Panc1 (cell line): ENCODE measurements at regions not wholly inside any gene's neighbourhood (a gene's known extent, or its start where the extent isn't known, plus 50 kb on each side); places are given as distances from the start of the nearest gene placed in this dataset.

Experiments
- ATAC-seq: fragments of 200-7000 bp; cut with Tn5 transposase; 2 replicates; pipeline ENCODE4 v1.9.1; 2020; ENCODE audit warnings: mild to moderate bottlenecking, moderate library complexity
- BruUV-seq: library from RNA; stranded (reverse); fragments of 400-500 nt; replicated peaks from 2 replicates; lab custom pipeline; 2021; lab: Mats Ljungman, UMichigan
- CTCF ChIA-PET: fragments of 300-600 bp; sonication (Branson Sonifier 250); formaldehyde crosslinking; loops from one replicate; lab custom pipeline; 2022; ENCODE audit warnings: antibody characterized with exemption; lab: Charles Lee
- POLR2A ChIA-PET: fragments of 300-600 bp; sonication (Branson Sonifier 250); formaldehyde crosslinking; loops from one replicate; lab custom pipeline; 2022; ENCODE audit warnings: antibody characterized with exemption; lab: Charles Lee
- DNase-seq: peaks from one replicate; pipeline ENCODE4 v3.0.0-alpha.2; 2010; ENCODE audit warnings: low read depth, low spot score
- H3K27ac ChIP-seq: 2 replicates; pipeline ENCODE4 v1.5.1; 2011; ENCODE audit warnings: mild to moderate bottlenecking, low read length, inconsistent platforms
- H3K27me3 ChIP-seq: fragments of 200-500 bp; sonication (Bioruptor generic); 2 replicates; pipeline ENCODE4 v1.6.0; 2014; ENCODE audit warnings: low read length, inconsistent platforms; ENCODE audit not compliant: control insufficient read depth, insufficient read depth
- H3K36me3 ChIP-seq: fragments of 200-500 bp; sonication (Bioruptor generic); 2 replicates; pipeline ENCODE4 v1.5.1; 2014; ENCODE audit warnings: inconsistent platforms, mild to moderate bottlenecking, low read length, moderate library complexity; ENCODE audit not compliant: control insufficient read depth, insufficient read depth
- H3K4me1 ChIP-seq: 2 replicates; pipeline ENCODE4 v1.5.1; 2011; ENCODE audit warnings: inconsistent platforms, mild to moderate bottlenecking, low read length, moderate library complexity; ENCODE audit not compliant: control insufficient read depth, insufficient read depth
- H3K4me3 ChIP-seq, 2 experiments: 2 replicates each; pipeline ENCODE4 v1.5.1; 2011 to 2012; ENCODE audit warnings: low read depth in 2 of 2, low read length in 2 of 2, mild to moderate bottlenecking in 2 of 2, inconsistent platforms in 1 of 2, moderate library complexity in 1 of 2
- H3K9me3 ChIP-seq: fragments of 200-500 bp; sonication (Bioruptor generic); 2 replicates; pipeline ENCODE4 v1.5.1; 2014; ENCODE audit warnings: low read depth, mild to moderate bottlenecking, inconsistent platforms, low read length, moderate library complexity; ENCODE audit not compliant: control insufficient read depth, insufficient read depth
- POLR2AphosphoS5 ChIP-seq: IDR thresholded peaks from 2 replicates; pipeline ENCODE4 v1.6.1; 2012; ENCODE audit warnings: mild to moderate bottlenecking, low read depth, low read length, moderate library complexity
- REST ChIP-seq, 2 experiments: IDR thresholded peaks; 2 replicates each; pipeline ENCODE4 v1.6.1; 2011 to 2012; ENCODE audit warnings: low read depth in 2 of 2, control low read depth in 1 of 2, low read length in 1 of 2, mild to moderate bottlenecking in 1 of 2, moderate library complexity in 1 of 2; ENCODE audit not compliant: insufficient read depth in 1 of 2
- SIN3A ChIP-seq: IDR thresholded peaks from 2 replicates; pipeline ENCODE4 v1.6.1; 2012; ENCODE audit warnings: low read depth, mild to moderate bottlenecking, low read length, moderate library complexity, borderline replicate concordance; ENCODE audit not compliant: insufficient read depth
- TCF7L2 ChIP-seq: IDR thresholded peaks from 2 replicates; pipeline ENCODE4 v1.6.1; 2011; ENCODE audit warnings: mild to moderate bottlenecking, low read depth, low read length, inconsistent platforms
- in situ Hi-C: cut with HindIII; loops from 2 replicates; pipeline ENCODE4 v1.10.0; 2016; ENCODE audit warnings: low sequenced_read_pairs, low pct_unique_long_range_greater_than_20kb
- intact Hi-C: fragments of 100-400 bp; cut with micrococcal nuclease; formaldehyde crosslinking; loops from one replicate; pipeline ENCODE4 v1.10.0; 2022; ENCODE audit not compliant: unreplicated experiment
- TF ChIP-seq, protein P1 (sequence below): fragments of 450-650 bp; IDR thresholded peaks from 2 replicates; pipeline ENCODE4 v1.5.1; 2017; ENCODE audit warnings: mild to moderate bottlenecking

DNA sequence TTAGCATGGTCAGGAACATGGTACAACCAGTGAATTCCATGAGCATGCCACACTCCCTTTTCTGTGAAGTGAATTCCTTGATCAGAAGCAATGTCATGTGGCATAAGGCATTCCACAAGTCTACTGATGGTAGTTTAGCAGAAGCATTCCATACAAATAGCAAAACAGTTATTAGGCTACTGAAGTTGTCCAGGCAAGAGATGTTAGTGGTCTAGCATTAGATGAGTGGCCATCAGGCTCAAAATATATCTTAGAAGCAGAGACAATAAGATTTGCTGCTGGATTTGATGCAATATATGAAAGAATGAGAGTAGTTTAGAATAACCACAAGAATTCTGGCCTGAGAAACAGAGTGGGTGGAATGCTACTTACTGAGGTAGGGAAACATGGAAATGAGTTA lies 355.3 kb upstream of the NRXN1 start:
- Histone ChIP-seq H3K27ac (no peak overlapping the region), H3K4me1 (no peaks in the 10 kb centered on the region), H3K27me3 (no peaks in the 10 kb centered on the region), H3K9me3 (no peaks in the 10 kb centered on the region), H3K36me3 (no peaks in the 10 kb centered on the region), H3K4me3 (no peak overlapping the region)
- ATAC-seq (no peak), DNase-seq (no peak)
- BruUV-seq, result no TSS peak
- CTCF ChIA-PET, result no interaction called here
- intact Hi-C loops, result no loop called here
- POLR2A ChIA-PET, result no interaction called here
- in situ Hi-C loops, result no loop called here
- TF ChIP-seq, protein P1, sequence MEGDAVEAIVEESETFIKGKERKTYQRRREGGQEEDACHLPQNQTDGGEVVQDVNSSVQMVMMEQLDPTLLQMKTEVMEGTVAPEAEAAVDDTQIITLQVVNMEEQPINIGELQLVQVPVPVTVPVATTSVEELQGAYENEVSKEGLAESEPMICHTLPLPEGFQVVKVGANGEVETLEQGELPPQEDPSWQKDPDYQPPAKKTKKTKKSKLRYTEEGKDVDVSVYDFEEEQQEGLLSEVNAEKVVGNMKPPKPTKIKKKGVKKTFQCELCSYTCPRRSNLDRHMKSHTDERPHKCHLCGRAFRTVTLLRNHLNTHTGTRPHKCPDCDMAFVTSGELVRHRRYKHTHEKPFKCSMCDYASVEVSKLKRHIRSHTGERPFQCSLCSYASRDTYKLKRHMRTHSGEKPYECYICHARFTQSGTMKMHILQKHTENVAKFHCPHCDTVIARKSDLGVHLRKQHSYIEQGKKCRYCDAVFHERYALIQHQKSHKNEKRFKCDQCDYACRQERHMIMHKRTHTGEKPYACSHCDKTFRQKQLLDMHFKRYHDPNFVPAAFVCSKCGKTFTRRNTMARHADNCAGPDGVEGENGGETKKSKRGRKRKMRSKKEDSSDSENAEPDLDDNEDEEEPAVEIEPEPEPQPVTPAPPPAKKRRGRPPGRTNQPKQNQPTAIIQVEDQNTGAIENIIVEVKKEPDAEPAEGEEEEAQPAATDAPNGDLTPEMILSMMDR, result no peak
- no peak for TF ChIP-seq POLR2AphosphoS5
- no peak for TF ChIP-seq REST (IDR thresholded peaks at IDR 0.05; ENCODE audit: insufficient read depth in 1 of 2, low read depth in 2 of 2, low read length in 1 of 2)
- TF ChIP-seq TCF7L2, result no peak
- no peak for TF ChIP-seq SIN3A

- DNase-seq, result no peak
- BruUV-seq, result no TSS peak
- POLR2A ChIA-PET, result no interaction called here
These were observed 348.1 kb upstream of the NRXN1 start for GRCh38 chr2:51379997-51380396.

More at GRCh38 chr2:51379997-51380396, 348.1 kb upstream of the NRXN1 start:
- in situ Hi-C loops, result no loop called here
- H3K36me3 ChIP-seq, result no peaks in the 10 kb centered on the region
- TF ChIP-seq REST (IDR thresholded peaks at IDR 0.05; ENCODE audit: insufficient read depth in 1 of 2, low read depth in 2 of 2, low read length in 1 of 2), result no peak
- no peak overlapping the region for H3K27ac ChIP-seq
- CTCF ChIA-PET, result no interaction called here
- intact Hi-C loops, result no loop called here
- H3K4me3 ChIP-seq, result no peak overlapping the region
- H3K27me3 ChIP-seq, result no peaks in the 10 kb centered on the region
- no peak for ATAC-seq
- H3K9me3 ChIP-seq, result peaks cover 3% of the 10 kb centered on the region; the same call in 1 of the 2 replicates
- H3K4me1 ChIP-seq, result no peaks in the 10 kb centered on the region
